ENCODE measurements at regions not wholly inside any gene's neighbourhood (a gene's known extent, or its start where the extent isn't known, plus 50 kb on each side); places are given as distances from the start of the nearest gene placed in this dataset.

DNA sequence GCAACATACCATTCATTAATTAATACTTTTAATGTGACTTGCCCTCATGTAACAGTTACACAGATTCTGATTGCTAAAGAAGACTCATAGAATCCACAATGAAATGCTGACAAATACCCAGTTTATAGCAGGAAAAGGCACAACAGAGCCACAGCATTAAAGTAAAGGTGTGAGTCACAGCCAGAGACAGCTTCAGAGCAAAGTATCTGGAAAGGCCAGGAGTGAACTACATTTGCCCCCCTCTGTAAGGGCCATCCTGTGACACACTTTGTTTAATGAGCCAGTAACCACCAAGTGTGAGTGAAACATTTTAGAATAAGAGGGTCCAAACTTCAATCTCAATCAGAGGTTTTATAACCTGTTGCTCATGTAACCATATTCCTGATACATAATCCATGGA, 133.8 kb upstream of the TACR3 start:
- H3K27me3 ChIP-seq (ENCODE audit: insufficient read depth, low read length): no peaks in the 10 kb centered on the region
- H3F3A ChIP-seq (ENCODE audit: insufficient read depth, low read length): no peaks in the 10 kb centered on the region
- no peaks in the 10 kb centered on the region for H4K20me1 ChIP-seq (ENCODE audit: insufficient read depth, low read length)
- H3K9me3 ChIP-seq (ENCODE audit: low read length): no peaks in the 10 kb centered on the region
- H3K9ac ChIP-seq (ENCODE audit: low read length): no peak overlapping the region
- no peaks in the 10 kb centered on the region for H3K79me2 ChIP-seq (ENCODE audit: insufficient read depth, low read length)
- no peaks in the 10 kb centered on the region for H3K4me1 ChIP-seq (ENCODE audit: insufficient read depth, low read length, severe bottlenecking)
- no peak overlapping the region for H3K4me2 ChIP-seq (ENCODE audit: low read length)
- H3K4me3 ChIP-seq (ENCODE audit: low read depth, low read length, poor library complexity, severe bottlenecking): no peak overlapping the region
- H3K9me2 ChIP-seq (ENCODE audit: low read depth, low read length): no peaks in the 10 kb centered on the region
- H3K27ac ChIP-seq (ENCODE audit: low read depth, low read length, poor library complexity, severe bottlenecking): no peak overlapping the region
- no peak for TF ChIP-seq EZH2 (IDR thresholded peaks at IDR 0.05; ENCODE audit: borderline replicate concordance, low read length)
- no peak for TF ChIP-seq CTCF (IDR thresholded peaks at IDR 0.05; ENCODE audit: low read length)
- H2AFZ ChIP-seq (ENCODE audit: low read length): no peak overlapping the region
- H3K36me3 ChIP-seq (ENCODE audit: insufficient read depth, low read length): no peaks in the 10 kb centered on the region

DNA sequence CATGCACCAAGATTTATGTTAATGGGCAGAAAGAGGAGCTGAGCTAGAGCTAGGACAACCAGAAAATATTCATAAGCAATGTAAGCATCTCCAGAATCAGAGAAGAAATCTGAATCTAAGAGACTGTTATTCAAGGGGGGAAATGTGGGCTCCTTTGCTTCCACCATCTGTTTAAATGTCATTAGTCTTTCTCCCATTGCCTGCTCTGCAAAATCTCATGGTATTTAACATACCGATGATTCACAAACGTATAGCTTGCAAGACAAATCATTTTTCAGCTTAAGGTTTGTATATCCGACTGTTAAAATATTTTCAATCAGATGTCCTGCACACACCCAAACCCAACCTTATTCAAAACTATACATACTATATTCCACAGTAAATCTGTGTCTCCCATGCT, 133.4 kb upstream of the TACR3 start:
- H4K20me1 ChIP-seq (ENCODE audit: insufficient read depth, low read length): no peaks in the 10 kb centered on the region
- no peak overlapping the region for H3K4me3 ChIP-seq (ENCODE audit: low read depth, low read length, poor library complexity, severe bottlenecking)
- TF ChIP-seq EZH2 (IDR thresholded peaks at IDR 0.05; ENCODE audit: borderline replicate concordance, low read length) (no peak), CTCF (IDR thresholded peaks at IDR 0.05; ENCODE audit: low read length) (no peak)
- H3F3A ChIP-seq (ENCODE audit: insufficient read depth, low read length): no peaks in the 10 kb centered on the region
- H3K4me1 ChIP-seq (ENCODE audit: insufficient read depth, low read length, severe bottlenecking): no peaks in the 10 kb centered on the region
- H3K27me3 ChIP-seq (ENCODE audit: insufficient read depth, low read length): no peaks in the 10 kb centered on the region
- H2AFZ ChIP-seq (ENCODE audit: low read length): no peak overlapping the region
- H3K9me3 ChIP-seq (ENCODE audit: low read length): no peaks in the 10 kb centered on the region
- H3K4me2 ChIP-seq (ENCODE audit: low read length): no peak overlapping the region
- no peaks in the 10 kb centered on the region for H3K36me3 ChIP-seq (ENCODE audit: insufficient read depth, low read length)
- no peak overlapping the region for H3K9ac ChIP-seq (ENCODE audit: low read length)
- H3K27ac ChIP-seq (ENCODE audit: low read depth, low read length, poor library complexity, severe bottlenecking): no peak overlapping the region
- H3K79me2 ChIP-seq (ENCODE audit: insufficient read depth, low read length): no peaks in the 10 kb centered on the region
- H3K9me2 ChIP-seq (ENCODE audit: low read depth, low read length): no peaks in the 10 kb centered on the region

DNA sequence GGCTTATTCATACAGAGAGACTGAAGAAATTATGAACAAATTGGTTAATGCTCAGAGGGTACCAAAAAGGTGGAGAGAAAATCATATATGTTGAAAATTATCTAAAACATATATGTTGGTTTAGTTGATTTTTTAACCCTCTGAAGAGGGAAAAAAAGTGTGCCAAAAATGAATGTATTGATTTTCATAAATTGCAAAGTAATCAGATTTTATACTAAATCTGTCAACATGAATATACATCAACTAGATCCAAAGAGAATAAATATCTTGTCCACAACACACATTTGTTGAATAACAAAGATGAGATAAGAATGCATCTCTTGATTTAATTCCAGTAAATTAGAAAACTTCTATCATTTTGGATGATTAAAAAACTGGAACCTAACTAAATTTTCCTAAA, 125.3 kb upstream of the TACR3 start:
- H3K36me3 ChIP-seq (ENCODE audit: insufficient read depth, low read length): no peaks in the 10 kb centered on the region
- H4K20me1 ChIP-seq (ENCODE audit: insufficient read depth, low read length): no peaks in the 10 kb centered on the region
- no peaks in the 10 kb centered on the region for H3K9me2 ChIP-seq (ENCODE audit: low read depth, low read length)
- no peak overlapping the region for H3K9ac ChIP-seq (ENCODE audit: low read length)
- H3K4me1 ChIP-seq (ENCODE audit: insufficient read depth, low read length, severe bottlenecking): no peaks in the 10 kb centered on the region
- no peak overlapping the region for H3K4me2 ChIP-seq (ENCODE audit: low read length)
- no peaks in the 10 kb centered on the region for H3K9me3 ChIP-seq (ENCODE audit: low read length)
- H3K79me2 ChIP-seq (ENCODE audit: insufficient read depth, low read length): no peaks in the 10 kb centered on the region
- no peaks in the 10 kb centered on the region for H3F3A ChIP-seq (ENCODE audit: insufficient read depth, low read length)
- H3K27ac ChIP-seq (ENCODE audit: low read depth, low read length, poor library complexity, severe bottlenecking): no peak overlapping the region
- TF ChIP-seq EZH2 (IDR thresholded peaks at IDR 0.05; ENCODE audit: borderline replicate concordance, low read length) (no peak), CTCF (IDR thresholded peaks at IDR 0.05; ENCODE audit: low read length) (no peak)
- no peak overlapping the region for H2AFZ ChIP-seq (ENCODE audit: low read length)
- no peak overlapping the region for H3K4me3 ChIP-seq (ENCODE audit: low read depth, low read length, poor library complexity, severe bottlenecking)
- H3K27me3 ChIP-seq (ENCODE audit: insufficient read depth, low read length): no peaks in the 10 kb centered on the region

All from OCI-LY1 (cell line).